Gastroesophageal sphincter (tissue), 4 donors: ENCODE measurements at regions not wholly inside any gene's neighbourhood (a gene's known extent, or its start where the extent isn't known, plus 50 kb on each side); places are given as distances from the start of the nearest gene placed in this dataset.
"Not testable (repeated sequence)": the region's sequence is repeated elsewhere in the genome, so short reads cannot be mapped to it uniquely, and the experiment has no call there.

ENCODE experiments used
- ATAC-seq: fragments of 150-250 bp; one replicate; pipeline ENCODE4 v1.9.1; 2016; ENCODE audit warnings: mild to moderate bottlenecking, moderate library complexity
- H3K27ac ChIP-seq, 4 donors: fragments of 200-600 bp; sonication (generic) in 3 of 4; 1 replicate in 3 of 4; 2 replicates in 1 of 4; pipeline ENCODE4 v1.5.1; 2016 to 2019
- H3K27me3 ChIP-seq: fragments of 200-600 bp; sonication (generic); one replicate; pipeline ENCODE4 v1.5.1; 2019
- H3K36me3 ChIP-seq, 2 donors: fragments of 200-600 bp; sonication (generic); one replicate each; pipeline ENCODE4 v1.5.1; 2019; ENCODE audit warnings: control low read depth in 1 of 2
- H3K4me1 ChIP-seq, 3 donors: fragments of 200-600 bp; sonication (generic); 1 replicate in 2 of 3; 2 replicates in 1 of 3; pipeline ENCODE4 v1.5.1; 2016 to 2019; ENCODE audit warnings: control low read depth in 2 of 3
- H3K4me3 ChIP-seq, 2 donors: fragments of 200-600 bp; sonication (generic); one replicate each; pipeline ENCODE4 v1.5.1; 2019; ENCODE audit warnings: mild to moderate bottlenecking in 1 of 2, moderate library complexity in 1 of 2
- H3K9me3 ChIP-seq, 3 donors: fragments of 200-600 bp; sonication (generic); one replicate each; pipeline ENCODE4 v1.5.1; 2017 to 2019; ENCODE audit warnings: control low read depth in 2 of 3
- CTCF ChIP-seq, 4 experiments: fragments of 200-600 bp in 2 of 4; fragments of 450-650 bp in 2 of 4; sonication (generic) in 1 of 4; IDR thresholded peaks; one replicate each; pipeline ENCODE4 v1.5.1; 2017 to 2019; ENCODE audit warnings: antibody characterized with exemption in 4 of 4, mild to moderate bottlenecking in 2 of 4, moderate library complexity in 2 of 4
- EP300 ChIP-seq: sonication (generic); formaldehyde crosslinking; IDR thresholded peaks from one replicate; pipeline ENCODE4 v1.6.1; 2017; ENCODE audit warnings: antibody characterized with exemption, mild to moderate bottlenecking
- POLR2A ChIP-seq, 2 donors: fragments of 450-650 bp; IDR thresholded peaks; one replicate each; pipeline ENCODE4 v1.6.1; 2017; ENCODE audit warnings: antibody characterized with exemption in 2 of 2, mild to moderate bottlenecking in 2 of 2, moderate library complexity in 1 of 2
- POLR2AphosphoS5 ChIP-seq: sonication (generic); formaldehyde crosslinking; IDR thresholded peaks from one replicate; pipeline ENCODE4 v1.6.1; 2017; ENCODE audit warnings: antibody characterized with exemption
- WGBS, 2 donors: methylation state at CpG; one replicate each; pipeline ENCODE4 v1.1.5; 2018; ENCODE audit warnings: low coverage in 1 of 2; 5-methylcytosine and 5-hydroxymethylcytosine counted together

- no peak for ATAC-seq
- WGBS, 2 donors: 49 to 65% methylated on average over 2 of the region's 2 CpGs
- peaks cover 0 to 47% (median 0%) of the 10 kb centered on the region in 3 donors for H3K9me3 ChIP-seq
Measured at GRCh38 chr12:56862264-56862663, 71.9 kb downstream of the SDR9C7 start.

GRCh38 chr12:56853392-56853978 is 80.7 kb downstream of the SDR9C7 start:
- not testable (repeated sequence) for H3K27me3 ChIP-seq, H3K4me3 ChIP-seq, H3K27ac ChIP-seq, ATAC-seq, H3K4me1 ChIP-seq, H3K36me3 ChIP-seq
- WGBS, 2 donors: 67 to 76% methylated on average over 6 of the region's 8 CpGs
- peaks cover 0 to 16% (median 0%) of the 10 kb centered on the region in 3 donors for H3K9me3 ChIP-seq

More at GRCh38 chr12:56862264-56862663, 71.9 kb downstream of the SDR9C7 start:
- Histone ChIP-seq H3K27me3 (peaks cover 3% of the 10 kb centered on the region), H3K27ac (no peak overlapping the region), H3K4me3 (no peak overlapping the region), H3K36me3 (no peaks in the 10 kb centered on the region), H3K4me1 (no peaks in the 10 kb centered on the region)
- TF ChIP-seq CTCF (IDR thresholded peaks at IDR 0.05) (no peak), POLR2AphosphoS5 (no peak), EP300 (no peak), POLR2A (IDR thresholded peaks at IDR 0.05) (no peak)

GRCh38 chr12:56851462-56851861 is 82.7 kb downstream of the SDR9C7 start:
- no peaks in the 10 kb centered on the region for H3K36me3 ChIP-seq
- H3K4me3 ChIP-seq: no peak overlapping the region
- no peak for ATAC-seq
- peaks cover 5% of the 10 kb centered on the region for H3K27me3 ChIP-seq
- 83 to 100% methylated on average over 1 of the region's 1 CpG for WGBS, 2 donors
- no peak overlapping the region for H3K27ac ChIP-seq
- TF ChIP-seq POLR2AphosphoS5 (no peak), CTCF (IDR thresholded peaks at IDR 0.05) (no peak), EP300 (no peak), POLR2A (IDR thresholded peaks at IDR 0.05) (no peak)
- no peaks in the 10 kb centered on the region for H3K4me1 ChIP-seq
- peaks cover 0 to 16% (median 0%) of the 10 kb centered on the region in 3 donors for H3K9me3 ChIP-seq

- no peak overlapping the region for H3K4me3 ChIP-seq
- no peaks in the 10 kb centered on the region for H3K9me3 ChIP-seq
- no peak for ATAC-seq
- no peak overlapping the region for H3K27ac ChIP-seq
- H3K4me1 ChIP-seq: peaks cover 0 to 8% (median 0%) of the 10 kb centered on the region in 3 donors
- no peak for TF ChIP-seq POLR2A (IDR thresholded peaks at IDR 0.05)
- TF ChIP-seq CTCF (IDR thresholded peaks at IDR 0.05): no peak
- TF ChIP-seq EP300: no peak
- no peak for TF ChIP-seq POLR2AphosphoS5
- 62 to 71% methylated on average over 4 to 7 of the region's 8 CpGs for WGBS, 2 donors
- H3K36me3 ChIP-seq: no peaks in the 10 kb centered on the region
- H3K27me3 ChIP-seq: no peaks in the 10 kb centered on the region
Measured at GRCh38 chr12:56840922-56841321, 77.8 kb downstream of the HSD17B6 start.

GRCh38 chr12:56839915-56840325 is 76.8 kb downstream of the HSD17B6 start:
- Histone ChIP-seq H3K4me1 (peaks cover 0 to 8% (median 0%) of the 10 kb centered on the region in 3 donors), H3K4me3 (no peak overlapping the region), H3K36me3 (no peaks in the 10 kb centered on the region), H3K27ac (no peak overlapping the region), H3K27me3 (no peaks in the 10 kb centered on the region), H3K9me3 (no peaks in the 10 kb centered on the region)
- no peak for ATAC-seq
- WGBS, 2 donors: no CpG with 5 or more reads among the region's 1 CpG
- TF ChIP-seq POLR2A (IDR thresholded peaks at IDR 0.05): no peak
- TF ChIP-seq CTCF (IDR thresholded peaks at IDR 0.05): peak in 1 of 4 experiments; percentile 34
